ENCODE measurements at regions not wholly inside any gene's neighbourhood (a gene's known extent, or its start where the extent isn't known, plus 50 kb on each side); places are given as distances from the start of the nearest gene placed in this dataset.

- TF ChIP-seq CTCF (IDR thresholded peaks at IDR 0.05): no peak
- TF ChIP-seq POLR2A (IDR thresholded peaks at IDR 0.05): no peak
Observed at GRCh38 chr14:37669242-37669641, 73.8 kb downstream of the TTC6 start.

All from uterus (tissue), 2 donors.